IPS-18a (cell line): ENCODE measurements at regions not wholly inside any gene's neighbourhood (a gene's known extent, or its start where the extent isn't known, plus 50 kb on each side); places are given as distances from the start of the nearest gene placed in this dataset.
"Not testable (repeated sequence)": the region's sequence is repeated elsewhere in the genome, so short reads cannot be mapped to it uniquely, and the experiment has no call there.

Experiments
- H3K27ac ChIP-seq: one replicate; pipeline ENCODE4 v1.5.1; 2013; ENCODE audit warnings: low read length
- H3K27me3 ChIP-seq: one replicate; pipeline ENCODE4 v1.6.1; 2013; ENCODE audit warnings: mild to moderate bottlenecking, low read length; ENCODE audit not compliant: control insufficient read depth, insufficient read depth
- H3K36me3 ChIP-seq: one replicate; pipeline ENCODE4 v1.6.1; 2013; ENCODE audit warnings: low read depth, low read length; ENCODE audit not compliant: control insufficient read depth
- H3K4me1 ChIP-seq: one replicate; pipeline ENCODE4 v1.6.1; 2013; ENCODE audit warnings: low read depth, low read length; ENCODE audit not compliant: control insufficient read depth
- H3K4me3 ChIP-seq: one replicate; pipeline ENCODE4 v1.5.1; 2013; ENCODE audit warnings: low read length
- H3K9ac ChIP-seq: one replicate; pipeline ENCODE4 v1.6.1; 2013; ENCODE audit warnings: mild to moderate bottlenecking, low read length, moderate library complexity
- H3K9me3 ChIP-seq: one replicate; pipeline ENCODE4 v1.6.1; 2013; ENCODE audit warnings: low read depth, low read length; ENCODE audit not compliant: control insufficient read depth

DNA sequence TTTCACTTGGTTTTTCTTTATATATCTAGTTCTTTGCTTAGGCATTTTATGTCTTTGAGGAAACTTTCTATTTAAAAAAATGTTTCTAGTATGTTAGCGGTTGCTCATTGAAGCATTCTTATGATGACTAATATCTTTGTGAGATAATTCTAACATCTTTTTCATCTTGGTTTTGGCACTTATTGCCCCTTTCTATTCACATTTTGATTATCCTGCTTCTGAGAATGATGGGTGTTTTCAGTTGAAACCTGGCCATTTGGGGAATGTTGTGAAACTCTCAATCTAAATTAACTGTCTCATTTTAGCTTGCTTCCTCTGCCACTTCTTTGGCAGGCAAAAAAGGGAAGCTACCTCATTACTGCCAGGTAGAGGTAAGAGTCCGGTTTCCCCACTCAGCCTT, 683.1 kb downstream of the DOK5 start:
- H3K27ac ChIP-seq: no peak overlapping the region
- no peak overlapping the region for H3K9ac ChIP-seq
- no peaks in the 10 kb centered on the region for H3K9me3 ChIP-seq
- H3K27me3 ChIP-seq: no peaks in the 10 kb centered on the region
- no peaks in the 10 kb centered on the region for H3K4me1 ChIP-seq
- H3K4me3 ChIP-seq: no peak overlapping the region
- H3K36me3 ChIP-seq: no peaks in the 10 kb centered on the region

DNA sequence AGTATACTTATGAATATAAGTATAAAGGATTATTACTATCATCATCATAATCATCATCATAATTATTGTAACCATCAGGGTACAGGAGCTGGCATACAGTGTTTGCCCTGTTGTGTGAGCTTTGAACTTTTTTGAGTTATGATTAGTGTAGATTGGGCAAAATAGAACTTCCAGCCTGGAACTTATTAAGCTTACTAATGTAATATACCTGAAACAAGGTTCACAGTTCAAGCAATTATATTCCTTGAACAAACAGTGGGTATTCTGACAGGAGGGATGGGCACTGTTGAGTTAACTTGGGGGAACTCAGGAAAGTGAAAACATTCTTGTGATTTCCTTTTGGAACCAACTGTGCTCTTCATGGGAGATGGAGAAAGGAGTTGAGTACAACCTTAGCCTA, 680.0 kb downstream of the DOK5 start:
- Histone ChIP-seq H3K9ac (no peak overlapping the region), H3K27me3 (no peaks in the 10 kb centered on the region)

DNA sequence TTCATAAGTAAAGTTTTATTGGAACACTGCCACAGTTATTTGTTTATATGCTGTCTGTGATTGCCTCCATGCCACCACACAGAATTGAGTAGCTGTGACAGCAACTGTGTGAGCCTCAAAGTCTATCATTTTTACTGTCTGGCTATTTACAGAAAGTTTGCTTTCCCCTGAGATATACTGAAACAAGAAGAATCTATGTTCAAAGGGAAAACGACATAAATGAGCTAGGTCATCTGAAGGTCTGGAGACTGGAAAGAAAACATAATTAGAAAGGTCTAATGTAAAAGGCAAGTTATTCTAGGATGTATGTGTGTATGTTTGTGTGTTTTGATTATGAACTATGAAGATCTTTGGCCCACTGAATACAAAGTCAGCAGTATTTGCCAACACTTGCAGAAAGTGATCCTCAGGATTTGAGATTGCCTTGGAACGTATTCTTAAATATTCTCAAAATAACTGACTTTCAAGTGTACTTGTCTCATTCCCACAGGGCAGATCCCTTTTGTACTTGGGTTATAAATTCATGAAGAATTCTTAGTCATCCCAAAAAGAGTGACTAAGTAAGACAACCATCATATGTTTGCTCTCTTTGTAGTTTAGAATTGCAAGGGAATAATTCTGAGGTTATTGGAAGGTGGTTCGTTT, 677.7 kb downstream of the DOK5 start:
- no peak overlapping the region for H3K9ac ChIP-seq
- no peak overlapping the region for H3K4me3 ChIP-seq
- H3K4me1 ChIP-seq: no peaks in the 10 kb centered on the region
- H3K27me3 ChIP-seq: no peaks in the 10 kb centered on the region
- no peak overlapping the region for H3K27ac ChIP-seq
- H3K9me3 ChIP-seq: no peaks in the 10 kb centered on the region
- no peaks in the 10 kb centered on the region for H3K36me3 ChIP-seq

More for the DNA sequence above, 680.0 kb downstream of the DOK5 start:
- Histone ChIP-seq H3K27ac (no peak overlapping the region), H3K9me3 (no peaks in the 10 kb centered on the region), H3K4me3 (no peak overlapping the region), H3K36me3 (no peaks in the 10 kb centered on the region), H3K4me1 (no peaks in the 10 kb centered on the region)

DNA sequence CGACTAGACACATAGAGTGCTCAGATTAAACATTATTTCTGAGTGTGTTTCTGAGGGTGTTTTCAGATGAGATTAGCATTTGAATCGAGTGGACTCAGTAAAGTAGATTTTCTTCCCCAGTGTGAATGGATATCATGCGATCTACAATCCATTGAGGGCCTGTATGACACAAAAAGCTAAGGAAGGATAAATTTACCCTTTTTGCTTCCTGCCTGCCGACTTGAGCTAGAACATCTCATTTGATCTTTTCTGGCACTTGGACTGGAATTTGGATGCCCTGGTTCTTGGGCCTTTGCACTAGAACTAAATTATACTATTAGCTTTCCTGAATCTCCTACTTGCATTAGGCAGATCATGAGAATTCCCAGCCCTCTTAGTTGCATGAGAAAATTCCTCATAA, 675.8 kb downstream of the DOK5 start:
- no peak overlapping the region for H3K27ac ChIP-seq
- no peak overlapping the region for H3K4me3 ChIP-seq
- H3K9ac ChIP-seq: no peak overlapping the region
- no peaks in the 10 kb centered on the region for H3K36me3 ChIP-seq
- no peaks in the 10 kb centered on the region for H3K27me3 ChIP-seq
- no peaks in the 10 kb centered on the region for H3K9me3 ChIP-seq
- no peaks in the 10 kb centered on the region for H3K4me1 ChIP-seq

DNA sequence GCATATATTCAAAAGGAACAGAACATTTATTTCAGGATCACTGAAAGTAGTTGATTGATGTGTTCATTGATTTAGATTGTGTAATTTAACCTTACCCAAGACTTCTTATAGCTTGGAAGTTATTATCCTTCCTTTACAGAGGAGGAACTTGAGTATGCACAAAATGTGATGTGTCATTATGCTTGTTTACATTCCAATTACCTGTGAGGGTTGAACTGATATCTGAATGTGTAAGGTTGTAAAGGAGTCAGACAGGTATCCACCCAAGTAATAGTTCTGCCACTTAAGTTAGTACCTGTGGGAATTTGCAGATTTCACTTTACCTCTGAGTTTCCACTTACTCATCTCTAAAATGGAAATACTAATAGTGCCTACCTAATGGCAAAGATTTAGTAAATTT, 668.2 kb downstream of the DOK5 start:
- H3K27ac ChIP-seq: no peak overlapping the region
- no peak overlapping the region for H3K4me3 ChIP-seq
- no peaks in the 10 kb centered on the region for H3K36me3 ChIP-seq
- no peak overlapping the region for H3K9ac ChIP-seq
- peaks cover 3% of the 10 kb centered on the region for H3K9me3 ChIP-seq
- H3K27me3 ChIP-seq: no peaks in the 10 kb centered on the region
- no peaks in the 10 kb centered on the region for H3K4me1 ChIP-seq

DNA sequence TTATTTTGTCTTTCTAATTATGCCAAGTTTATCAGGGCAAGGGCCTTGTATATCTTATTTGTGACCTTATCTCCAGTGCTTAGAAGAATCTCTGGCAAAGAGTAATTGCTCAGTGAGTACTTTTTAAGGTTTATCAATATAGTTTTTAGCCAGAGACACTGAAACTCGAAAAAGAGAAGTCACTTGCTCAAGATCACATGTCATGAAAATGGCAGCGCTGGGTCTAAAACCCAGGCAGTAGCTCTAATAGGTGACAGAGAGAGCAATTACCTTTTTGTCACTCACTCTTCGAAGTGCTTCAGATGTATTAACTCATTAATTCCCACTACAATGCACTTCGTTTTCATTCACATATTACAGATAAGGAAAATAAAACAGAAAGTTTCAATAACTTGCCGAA, 667.5 kb downstream of the DOK5 start:
- peaks cover 3% of the 10 kb centered on the region for H3K9me3 ChIP-seq
- H3K27me3 ChIP-seq: no peaks in the 10 kb centered on the region
- H3K27ac ChIP-seq: no peak overlapping the region

DNA sequence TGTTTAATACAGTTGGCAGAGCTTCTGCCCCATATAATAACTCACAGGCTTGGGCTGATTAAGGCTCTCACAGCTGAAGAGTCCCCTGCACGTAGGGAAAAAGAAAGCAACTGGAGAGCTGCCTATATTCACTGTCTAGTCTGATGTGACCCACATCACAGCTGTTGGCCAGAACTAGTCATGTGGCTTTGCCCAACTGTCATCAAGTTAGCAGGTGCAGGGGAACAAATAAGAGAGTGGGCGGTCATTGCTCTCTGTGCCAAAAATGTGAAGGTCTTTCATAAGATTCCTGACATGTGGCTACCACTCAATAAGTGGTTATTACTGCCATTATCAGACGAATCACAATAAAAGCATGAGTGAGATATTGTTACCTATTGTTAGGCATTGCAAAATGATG, 665.2 kb downstream of the DOK5 start:
- Histone ChIP-seq H3K9ac (no peak overlapping the region), H3K4me1 (no peaks in the 10 kb centered on the region), H3K36me3 (no peaks in the 10 kb centered on the region), H3K9me3 (peaks cover under 1% of the 10 kb centered on the region), H3K27me3 (no peaks in the 10 kb centered on the region), H3K4me3 (no peak overlapping the region), H3K27ac (no peak overlapping the region)

More for the DNA sequence above, 667.5 kb downstream of the DOK5 start:
- Histone ChIP-seq H3K9ac (no peak overlapping the region), H3K4me1 (no peaks in the 10 kb centered on the region), H3K36me3 (no peaks in the 10 kb centered on the region), H3K4me3 (no peak overlapping the region)

DNA sequence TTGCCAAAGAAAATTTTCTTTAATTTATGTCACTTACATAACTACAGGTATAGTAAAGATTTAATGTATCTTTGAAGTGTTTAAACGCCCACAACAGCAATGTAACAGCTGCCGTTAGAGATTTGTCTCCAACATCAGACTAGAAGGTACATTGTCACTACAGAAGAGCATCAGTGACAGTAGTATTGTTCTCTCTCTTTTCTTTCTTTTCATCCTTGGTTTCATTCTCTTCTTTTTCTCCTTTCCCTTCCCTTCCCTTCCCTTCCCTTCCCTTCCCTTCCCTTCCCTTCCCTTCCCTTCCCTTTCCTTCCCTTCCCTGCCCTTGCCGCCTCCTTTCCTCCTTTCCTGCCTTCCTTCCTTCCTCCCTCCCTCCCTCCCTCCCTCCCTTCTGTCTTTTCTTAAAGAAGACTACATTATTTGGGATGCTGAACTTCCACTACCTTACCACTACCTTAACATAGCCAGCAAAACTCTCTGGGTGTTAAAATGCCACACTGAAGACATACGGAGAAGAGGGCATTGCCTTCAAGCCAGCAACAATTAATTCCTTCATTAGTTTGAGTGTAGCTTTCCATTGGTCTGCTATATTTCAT, 663.9 kb downstream of the DOK5 start:
- Histone ChIP-seq H3K9ac (no peak overlapping the region), H3K9me3 (no peaks in the 10 kb centered on the region), H3K4me1 (no peaks in the 10 kb centered on the region), H3K27ac (no peak overlapping the region), H3K4me3 (no peak overlapping the region), H3K27me3 (no peaks in the 10 kb centered on the region), H3K36me3 (no peaks in the 10 kb centered on the region)

DNA sequence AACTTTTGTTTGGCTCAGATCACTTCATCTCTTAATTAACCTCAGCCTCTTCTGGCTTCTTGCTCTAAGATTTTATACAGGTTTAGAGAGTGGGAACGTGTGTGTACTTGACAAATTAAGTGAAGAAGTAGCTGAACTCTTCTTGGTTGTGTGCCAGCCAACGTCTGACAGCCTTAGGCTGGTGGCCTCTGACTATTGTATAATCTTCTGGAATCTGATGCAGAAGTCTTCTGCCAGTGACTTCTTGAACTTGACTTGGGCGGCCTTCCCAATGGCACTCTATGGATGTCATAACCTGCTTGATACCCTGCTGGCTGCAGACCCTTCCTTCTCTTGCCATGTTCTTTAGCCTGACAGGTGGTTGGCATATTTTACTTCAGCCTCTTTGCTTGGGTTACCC, 660.5 kb downstream of the DOK5 start:
- H3K9ac ChIP-seq: no peak overlapping the region
- H3K27ac ChIP-seq: no peak overlapping the region
- H3K4me3 ChIP-seq: no peak overlapping the region
- no peaks in the 10 kb centered on the region for H3K36me3 ChIP-seq
- no peaks in the 10 kb centered on the region for H3K9me3 ChIP-seq
- no peaks in the 10 kb centered on the region for H3K4me1 ChIP-seq
- H3K27me3 ChIP-seq: no peaks in the 10 kb centered on the region

DNA sequence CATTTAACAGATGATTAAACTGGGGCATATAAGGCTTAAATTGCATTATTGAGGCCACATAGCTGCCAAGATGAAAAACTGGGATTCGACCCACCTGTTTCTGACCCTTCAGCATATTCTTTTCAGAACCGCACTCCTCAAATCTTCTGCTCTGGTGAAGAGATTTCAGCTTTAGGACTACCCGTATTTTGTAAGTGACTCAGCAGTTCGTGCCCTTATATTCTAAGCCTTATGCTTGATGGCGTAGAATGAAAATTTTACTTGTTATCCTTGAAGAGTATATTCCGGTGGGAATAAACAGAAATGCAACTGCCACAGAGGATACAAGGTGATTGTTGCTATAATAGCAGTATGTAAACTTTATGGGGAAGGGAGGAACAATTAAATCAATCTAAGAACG, 657.1 kb downstream of the DOK5 start:
- Histone ChIP-seq H3K36me3 (no peaks in the 10 kb centered on the region), H3K27ac (no peak overlapping the region), H3K9ac (no peak overlapping the region), H3K4me3 (no peak overlapping the region), H3K4me1 (peaks cover 8% of the 10 kb centered on the region), H3K9me3 (no peaks in the 10 kb centered on the region), H3K27me3 (no peaks in the 10 kb centered on the region)

DNA sequence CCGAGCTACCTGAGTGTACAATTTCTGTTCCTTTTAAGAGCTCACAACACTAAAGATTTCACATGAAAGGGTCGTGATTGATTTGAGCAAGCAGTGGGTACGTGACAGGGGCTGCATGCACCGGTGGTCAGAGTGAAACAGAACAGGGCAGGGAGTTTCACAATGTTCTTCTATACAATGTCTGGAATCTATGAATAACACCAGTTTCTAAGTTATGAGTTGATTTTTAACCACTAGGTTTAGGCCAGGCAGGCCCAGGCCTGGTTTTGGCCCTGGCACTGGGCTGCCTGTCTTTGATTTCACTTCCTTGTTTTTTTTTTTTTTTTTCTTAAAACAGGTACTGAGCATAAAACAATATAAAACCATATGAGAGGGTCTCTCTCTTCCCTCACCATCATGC, 642.2 kb downstream of the DOK5 start:
- not testable (repeated sequence) for H3K27ac ChIP-seq, H3K27me3 ChIP-seq

DNA sequence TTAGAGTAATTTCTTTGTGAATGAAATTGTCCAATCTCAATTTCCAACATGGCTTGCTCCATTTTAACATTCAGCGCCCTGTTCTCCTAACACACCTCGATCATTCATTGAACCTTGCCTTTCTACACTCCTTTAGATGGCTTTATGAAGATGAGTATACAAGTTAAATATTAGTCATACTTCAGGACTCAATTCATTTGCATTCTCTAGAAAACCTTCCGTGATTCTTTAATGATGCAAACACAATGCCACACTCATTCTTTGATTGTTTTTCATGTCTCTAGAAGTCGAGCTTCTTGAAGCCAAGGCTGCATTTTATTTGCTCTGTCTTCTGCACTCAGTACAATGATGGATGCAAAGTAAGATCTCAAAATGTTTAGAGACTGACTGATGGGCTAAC, 641.2 kb downstream of the DOK5 start:
- no peaks in the 10 kb centered on the region for H3K4me1 ChIP-seq
- no peaks in the 10 kb centered on the region for H3K27me3 ChIP-seq
- no peak overlapping the region for H3K4me3 ChIP-seq
- no peak overlapping the region for H3K27ac ChIP-seq
- H3K36me3 ChIP-seq: no peaks in the 10 kb centered on the region
- H3K9ac ChIP-seq: no peak overlapping the region
- no peaks in the 10 kb centered on the region for H3K9me3 ChIP-seq

More for the DNA sequence above, 642.2 kb downstream of the DOK5 start:
- not testable (repeated sequence) for H3K36me3 ChIP-seq, H3K4me3 ChIP-seq, H3K9me3 ChIP-seq, H3K9ac ChIP-seq, H3K4me1 ChIP-seq
